ENCODE measurements at regions not wholly inside any gene's neighbourhood (a gene's known extent, or its start where the extent isn't known, plus 50 kb on each side); places are given as distances from the start of the nearest gene placed in this dataset.

- Histone ChIP-seq H3K27me3 (ENCODE audit: insufficient read depth, poor library complexity, severe bottlenecking) (no peaks in the 10 kb centered on the region), H3K27ac (replicated peaks) (no peak overlapping the region), H3K4me3 (replicated peaks; ENCODE audit: insufficient read depth, low read length) (no peak overlapping the region)
- no peak for DNase-seq (ENCODE audit: low read depth in 1 of 2, low spot score in 1 of 2)
- TF ChIP-seq SPI1 (IDR thresholded peaks at IDR 0.05; ENCODE audit: borderline replicate concordance, low read depth) (no peak), GABPA (IDR thresholded peaks at IDR 0.05; ENCODE audit: low read depth) (no peak), CTCF (IDR thresholded peaks at IDR 0.05; ENCODE audit: insufficient read depth, low read length) (no peak), POLR2AphosphoS5 (IDR thresholded peaks at IDR 0.05; ENCODE audit: low read depth) (no peak)
- TF ChIP-seq, protein P1, sequence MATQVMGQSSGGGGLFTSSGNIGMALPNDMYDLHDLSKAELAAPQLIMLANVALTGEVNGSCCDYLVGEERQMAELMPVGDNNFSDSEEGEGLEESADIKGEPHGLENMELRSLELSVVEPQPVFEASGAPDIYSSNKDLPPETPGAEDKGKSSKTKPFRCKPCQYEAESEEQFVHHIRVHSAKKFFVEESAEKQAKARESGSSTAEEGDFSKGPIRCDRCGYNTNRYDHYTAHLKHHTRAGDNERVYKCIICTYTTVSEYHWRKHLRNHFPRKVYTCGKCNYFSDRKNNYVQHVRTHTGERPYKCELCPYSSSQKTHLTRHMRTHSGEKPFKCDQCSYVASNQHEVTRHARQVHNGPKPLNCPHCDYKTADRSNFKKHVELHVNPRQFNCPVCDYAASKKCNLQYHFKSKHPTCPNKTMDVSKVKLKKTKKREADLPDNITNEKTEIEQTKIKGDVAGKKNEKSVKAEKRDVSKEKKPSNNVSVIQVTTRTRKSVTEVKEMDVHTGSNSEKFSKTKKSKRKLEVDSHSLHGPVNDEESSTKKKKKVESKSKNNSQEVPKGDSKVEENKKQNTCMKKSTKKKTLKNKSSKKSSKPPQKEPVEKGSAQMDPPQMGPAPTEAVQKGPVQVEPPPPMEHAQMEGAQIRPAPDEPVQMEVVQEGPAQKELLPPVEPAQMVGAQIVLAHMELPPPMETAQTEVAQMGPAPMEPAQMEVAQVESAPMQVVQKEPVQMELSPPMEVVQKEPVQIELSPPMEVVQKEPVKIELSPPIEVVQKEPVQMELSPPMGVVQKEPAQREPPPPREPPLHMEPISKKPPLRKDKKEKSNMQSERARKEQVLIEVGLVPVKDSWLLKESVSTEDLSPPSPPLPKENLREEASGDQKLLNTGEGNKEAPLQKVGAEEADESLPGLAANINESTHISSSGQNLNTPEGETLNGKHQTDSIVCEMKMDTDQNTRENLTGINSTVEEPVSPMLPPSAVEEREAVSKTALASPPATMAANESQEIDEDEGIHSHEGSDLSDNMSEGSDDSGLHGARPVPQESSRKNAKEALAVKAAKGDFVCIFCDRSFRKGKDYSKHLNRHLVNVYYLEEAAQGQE (IDR thresholded peaks at IDR 0.05; ENCODE audit: insufficient replicate concordance, low read depth), result no peak
Observed at GRCh38 chr10:130510755-130511154, 374.6 kb downstream of the GLRX3 start.

DNA sequence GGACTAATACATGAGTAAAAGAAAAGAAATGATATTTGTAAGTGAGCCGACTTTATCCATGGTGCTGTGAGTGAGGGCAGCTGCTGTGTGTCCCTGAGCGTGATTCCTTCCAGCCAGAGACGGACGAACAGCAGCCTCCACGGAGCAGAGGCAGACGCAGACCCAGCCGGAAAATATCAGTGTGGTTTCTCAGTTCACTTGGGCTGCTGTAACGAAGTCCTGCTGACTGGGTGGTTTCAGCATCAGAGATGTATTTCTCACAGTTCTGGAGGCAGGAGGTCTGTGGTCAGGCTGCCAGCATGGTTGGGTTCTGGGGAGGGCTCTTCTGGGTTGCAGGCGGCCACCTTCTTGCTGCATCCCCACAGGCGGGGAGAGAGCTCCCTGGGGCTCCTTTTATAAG is 375.6 kb downstream of the GLRX3 start:
- TF ChIP-seq POLR2AphosphoS5 (IDR thresholded peaks at IDR 0.05; ENCODE audit: low read depth), result no peak
- TF ChIP-seq, protein P1 (IDR thresholded peaks at IDR 0.05; ENCODE audit: insufficient replicate concordance, low read depth), result no peak
- TF ChIP-seq SPI1 (IDR thresholded peaks at IDR 0.05; ENCODE audit: borderline replicate concordance, low read depth), result no peak
- no peak for TF ChIP-seq GABPA (IDR thresholded peaks at IDR 0.05; ENCODE audit: low read depth)
- no peak for TF ChIP-seq CTCF (IDR thresholded peaks at IDR 0.05; ENCODE audit: insufficient read depth, low read length)
- Histone ChIP-seq H3K27me3 (ENCODE audit: insufficient read depth, poor library complexity, severe bottlenecking) (no peaks in the 10 kb centered on the region), H3K4me3 (replicated peaks; ENCODE audit: insufficient read depth, low read length) (no peak overlapping the region), H3K27ac (replicated peaks) (no peak overlapping the region)
- DNase-seq (ENCODE audit: low read depth in 1 of 2, low spot score in 1 of 2), result no peak

- TF ChIP-seq CTCF (IDR thresholded peaks at IDR 0.05; ENCODE audit: insufficient read depth, low read length) (no peak), GABPA (IDR thresholded peaks at IDR 0.05; ENCODE audit: low read depth) (no peak), SPI1 (IDR thresholded peaks at IDR 0.05; ENCODE audit: borderline replicate concordance, low read depth) (no peak), POLR2AphosphoS5 (IDR thresholded peaks at IDR 0.05; ENCODE audit: low read depth) (no peak)
- TF ChIP-seq, protein P1 (IDR thresholded peaks at IDR 0.05; ENCODE audit: insufficient replicate concordance, low read depth), result no peak
- Histone ChIP-seq H3K4me3 (replicated peaks; ENCODE audit: insufficient read depth, low read length) (no peak overlapping the region), H3K27ac (replicated peaks) (no peak overlapping the region), H3K27me3 (ENCODE audit: insufficient read depth, poor library complexity, severe bottlenecking) (no peaks in the 10 kb centered on the region)
- no peak for DNase-seq (ENCODE audit: low read depth in 1 of 2, low spot score in 1 of 2)
Observed at GRCh38 chr10:130512936-130513335, 376.7 kb downstream of the GLRX3 start.
